ENCODE measurements at regions not wholly inside any gene's neighbourhood (a gene's known extent, or its start where the extent isn't known, plus 50 kb on each side); places are given as distances from the start of the nearest gene placed in this dataset.

GRCh38 chr4:71230271-71231128, 108.3 kb upstream of the SLC4A4 start:
- H3K4me3 ChIP-seq (ENCODE audit: low read length): peak overlapping the region; percentile 32
- no peak for TF ChIP-seq CTCF (conservative IDR thresholded peaks at IDR 0.05; ENCODE audit: low read length)
- peak; percentile 56 for DNase-seq (ENCODE audit: low read depth)

GRCh38 chr4:71231129-71232055, 107.4 kb upstream of the SLC4A4 start:
- no peak for TF ChIP-seq CTCF (conservative IDR thresholded peaks at IDR 0.05; ENCODE audit: low read length)
- peak; percentile 94 for DNase-seq (ENCODE audit: low read depth)
- H3K4me3 ChIP-seq (ENCODE audit: low read length): peak overlapping the region; percentile 32

- TF ChIP-seq CTCF (conservative IDR thresholded peaks at IDR 0.05; ENCODE audit: low read length): no peak
- H3K4me3 ChIP-seq (ENCODE audit: low read length): peak overlapping the region; percentile 7; the same call in 1 of the 2 replicates
- peak; percentile 53 for DNase-seq (ENCODE audit: low read depth)
Observed at GRCh38 chr4:71232056-71232430, 106.8 kb upstream of the SLC4A4 start.

GRCh38 chr4:71232846-71233245, 106.0 kb upstream of the SLC4A4 start:
- H3K4me3 ChIP-seq (ENCODE audit: low read length): no peak overlapping the region
- no peak for TF ChIP-seq CTCF (conservative IDR thresholded peaks at IDR 0.05; ENCODE audit: low read length)
- no peak for DNase-seq (ENCODE audit: low read depth)

- DNase-seq (ENCODE audit: low read depth): no peak
- no peak overlapping the region for H3K4me3 ChIP-seq (ENCODE audit: low read length)
- TF ChIP-seq CTCF (conservative IDR thresholded peaks at IDR 0.05; ENCODE audit: low read length): no peak
Observed at GRCh38 chr4:71235311-71236201, 103.3 kb upstream of the SLC4A4 start.

- no peak overlapping the region for H3K4me3 ChIP-seq (ENCODE audit: low read length)
- no peak for DNase-seq (ENCODE audit: low read depth)
- TF ChIP-seq CTCF (conservative IDR thresholded peaks at IDR 0.05; ENCODE audit: low read length): no peak
Observed at GRCh38 chr4:71236226-71236625, 102.6 kb upstream of the SLC4A4 start.

Data from AG10803 (cell line).